VCaP (cell line): ENCODE measurements at regions not wholly inside any gene's neighbourhood (a gene's known extent, or its start where the extent isn't known, plus 50 kb on each side); places are given as distances from the start of the nearest gene placed in this dataset.

ENCODE experiments used
- H3K27ac ChIP-seq: fragments of 450-650 bp; 2 replicates; pipeline ENCODE4 v1.5.1; 2017
- TF ChIP-seq, protein P1 (sequence below): fragments of 450-650 bp; conservative IDR thresholded peaks from 2 replicates; pipeline ENCODE4 v1.5.1; 2017; ENCODE audit warnings: mild to moderate bottlenecking, moderate library complexity

DNA sequence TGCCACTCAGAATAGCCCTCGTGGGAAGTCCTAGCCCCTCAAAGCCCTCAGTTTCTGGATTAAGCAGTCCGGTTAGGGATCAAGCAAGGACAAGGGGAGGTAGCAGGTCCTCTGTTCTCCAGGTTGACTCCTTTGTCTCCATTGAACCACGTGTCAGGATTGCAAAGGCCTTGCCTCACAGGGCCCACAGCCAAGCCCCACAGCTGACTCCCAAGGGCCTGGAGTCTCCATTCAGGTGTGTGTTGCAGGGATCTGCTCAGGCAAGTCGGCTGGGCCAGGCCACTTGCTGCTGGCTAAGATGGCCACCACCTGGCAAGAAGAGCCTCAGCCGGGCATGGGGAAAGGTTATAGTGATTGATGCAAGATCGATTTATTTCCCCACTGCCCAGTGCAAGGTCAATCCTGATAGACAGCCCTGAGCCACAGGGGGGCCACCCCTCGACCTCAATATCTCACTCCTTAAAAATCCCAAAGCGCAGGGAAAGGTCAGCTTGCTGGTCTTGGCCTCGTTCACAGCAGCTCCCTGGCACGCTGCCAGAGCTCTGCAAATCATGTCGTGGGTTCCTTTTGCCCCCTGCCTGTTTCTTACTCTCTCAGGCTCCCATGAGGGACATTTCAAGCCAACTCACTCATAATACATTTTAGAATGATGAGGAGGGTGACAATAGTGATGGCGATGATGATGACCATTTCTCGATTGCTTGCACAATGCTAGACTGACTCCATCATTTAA, 75.9 kb downstream of the EDN3 start:
- no peak overlapping the region for H3K27ac ChIP-seq
- TF ChIP-seq, protein P1, sequence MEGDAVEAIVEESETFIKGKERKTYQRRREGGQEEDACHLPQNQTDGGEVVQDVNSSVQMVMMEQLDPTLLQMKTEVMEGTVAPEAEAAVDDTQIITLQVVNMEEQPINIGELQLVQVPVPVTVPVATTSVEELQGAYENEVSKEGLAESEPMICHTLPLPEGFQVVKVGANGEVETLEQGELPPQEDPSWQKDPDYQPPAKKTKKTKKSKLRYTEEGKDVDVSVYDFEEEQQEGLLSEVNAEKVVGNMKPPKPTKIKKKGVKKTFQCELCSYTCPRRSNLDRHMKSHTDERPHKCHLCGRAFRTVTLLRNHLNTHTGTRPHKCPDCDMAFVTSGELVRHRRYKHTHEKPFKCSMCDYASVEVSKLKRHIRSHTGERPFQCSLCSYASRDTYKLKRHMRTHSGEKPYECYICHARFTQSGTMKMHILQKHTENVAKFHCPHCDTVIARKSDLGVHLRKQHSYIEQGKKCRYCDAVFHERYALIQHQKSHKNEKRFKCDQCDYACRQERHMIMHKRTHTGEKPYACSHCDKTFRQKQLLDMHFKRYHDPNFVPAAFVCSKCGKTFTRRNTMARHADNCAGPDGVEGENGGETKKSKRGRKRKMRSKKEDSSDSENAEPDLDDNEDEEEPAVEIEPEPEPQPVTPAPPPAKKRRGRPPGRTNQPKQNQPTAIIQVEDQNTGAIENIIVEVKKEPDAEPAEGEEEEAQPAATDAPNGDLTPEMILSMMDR: no peak

DNA sequence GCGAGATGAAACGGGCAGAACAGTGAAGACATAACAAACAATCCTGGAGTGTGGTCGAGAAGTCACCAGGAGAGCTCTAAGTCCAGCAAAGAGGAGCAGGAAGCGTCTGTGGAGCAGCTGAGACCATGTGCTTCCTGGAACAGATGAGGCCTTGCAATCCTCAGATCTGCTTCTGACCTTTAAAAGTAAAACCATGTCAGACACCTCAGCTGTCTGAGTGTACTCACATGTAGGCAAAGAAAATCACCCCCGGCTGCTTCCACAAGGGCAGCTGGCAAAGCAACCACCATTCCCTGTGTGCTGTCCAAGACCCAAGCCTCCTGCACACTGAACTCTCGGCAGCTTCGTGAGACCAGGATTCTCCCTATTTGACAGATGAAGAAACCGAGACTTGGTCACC, 76.6 kb downstream of the EDN3 start:
- TF ChIP-seq, protein P1: no peak
- no peak overlapping the region for H3K27ac ChIP-seq

DNA sequence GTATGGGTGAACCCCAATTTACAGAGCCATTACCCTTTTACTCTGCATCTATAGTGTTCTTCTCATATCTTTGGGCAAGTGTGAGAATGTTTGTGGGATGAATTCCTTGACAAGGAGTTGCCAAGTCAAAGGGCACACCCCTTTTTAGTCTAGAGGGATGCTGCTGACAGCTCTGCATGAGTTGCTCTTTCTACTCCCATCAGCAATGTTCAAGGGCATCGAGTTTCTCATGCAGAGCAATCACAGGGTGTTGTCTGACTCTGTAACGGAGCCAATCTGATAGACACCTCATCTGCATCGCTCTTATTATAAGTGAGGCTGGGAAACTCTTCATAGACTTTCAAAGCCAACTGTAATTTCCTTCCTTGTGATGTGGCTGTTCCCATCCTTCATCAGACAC, 77.4 kb downstream of the EDN3 start:
- no peak overlapping the region for H3K27ac ChIP-seq
- TF ChIP-seq, protein P1: no peak

DNA sequence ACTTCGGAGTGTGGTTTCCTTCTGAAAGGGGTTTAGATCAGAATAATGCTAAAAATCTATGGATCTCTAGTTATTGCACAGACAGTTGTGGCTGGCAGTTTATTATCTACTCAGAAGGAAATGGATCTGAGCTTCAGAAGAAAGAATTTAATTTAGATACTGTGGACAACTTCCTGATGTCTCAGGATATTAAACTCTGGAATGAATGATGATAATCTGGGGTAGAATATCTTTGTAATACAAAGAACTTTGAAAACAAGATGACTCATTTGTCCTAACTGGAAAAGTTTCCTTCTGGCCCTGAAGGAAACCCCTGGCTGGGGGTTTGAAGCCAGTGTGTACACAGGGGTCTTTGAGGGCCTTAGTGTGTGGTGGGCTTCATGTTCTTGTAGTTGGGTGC, 78.0 kb downstream of the EDN3 start:
- TF ChIP-seq, protein P1: no peak
- no peak overlapping the region for H3K27ac ChIP-seq

DNA sequence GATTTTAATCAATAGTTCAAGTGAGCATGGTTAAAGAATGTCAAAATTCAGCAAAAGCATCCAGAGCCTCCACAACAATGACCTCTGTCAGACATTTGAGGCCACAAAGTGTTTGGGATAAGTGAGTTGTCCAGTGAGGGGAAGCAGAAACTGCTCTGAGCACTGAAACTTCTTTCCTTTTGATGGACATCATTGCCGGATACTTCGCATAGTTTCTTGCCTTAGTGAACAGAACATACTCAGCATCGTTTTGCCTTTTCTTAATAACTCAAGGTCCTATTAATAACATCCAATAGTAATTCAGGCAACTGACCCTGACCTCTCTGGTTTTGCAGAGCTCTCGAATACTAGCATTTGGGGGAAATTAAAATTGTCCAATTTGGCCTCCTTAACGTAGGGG, 78.6 kb downstream of the EDN3 start:
- TF ChIP-seq, protein P1: no peak
- H3K27ac ChIP-seq: no peak overlapping the region

DNA sequence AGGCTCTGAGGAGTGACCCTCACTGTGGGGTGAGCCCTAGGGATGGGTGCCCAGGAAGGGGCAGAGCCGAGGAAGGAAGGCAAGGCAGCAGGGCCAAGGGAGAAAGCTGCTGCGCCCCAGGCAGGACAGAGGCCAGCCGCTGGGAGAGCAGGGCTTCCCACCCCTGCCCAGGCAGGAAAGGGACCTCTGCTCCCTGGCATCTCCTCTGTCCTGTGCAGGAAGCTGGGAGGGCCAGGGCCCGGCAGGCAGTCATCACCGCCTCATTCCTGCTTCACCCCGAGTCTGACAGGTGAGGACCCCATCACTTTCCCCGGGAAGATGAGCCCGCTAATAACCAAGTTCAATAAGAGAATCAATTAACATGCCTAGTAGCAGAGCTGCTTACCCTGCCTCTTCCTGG, 81.3 kb downstream of the EDN3 start:
- no peak overlapping the region for H3K27ac ChIP-seq
- TF ChIP-seq, protein P1: no peak

DNA sequence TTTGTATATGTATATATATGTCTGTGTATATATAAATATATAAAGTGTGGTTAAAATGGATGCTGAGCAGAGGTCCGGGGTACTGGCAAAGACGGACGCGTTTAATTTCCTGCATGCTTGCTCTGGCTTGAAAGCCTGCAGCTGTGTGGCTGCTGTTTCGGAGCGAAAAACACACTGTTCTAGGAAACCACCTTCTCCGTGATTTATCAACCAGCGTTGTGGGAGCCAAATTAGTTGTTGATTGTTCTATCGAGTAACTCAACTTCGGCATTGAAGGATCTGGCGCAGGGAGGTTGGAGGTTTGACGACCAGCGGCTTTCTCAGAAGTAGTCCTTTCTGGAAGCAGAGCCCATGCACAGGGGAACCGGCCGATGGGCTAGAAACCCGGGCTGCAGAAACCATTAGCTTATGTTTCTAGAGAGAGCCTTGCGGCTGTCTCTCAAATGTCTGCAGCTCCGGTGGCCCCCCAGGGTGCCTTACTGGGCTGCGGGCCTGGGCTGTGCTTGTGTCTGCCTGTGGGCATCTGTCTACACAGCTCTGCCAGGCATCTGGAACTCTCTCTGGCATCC, 81.8 kb downstream of the EDN3 start:
- TF ChIP-seq, protein P1: no peak
- H3K27ac ChIP-seq: no peak overlapping the region
